K562 (cell line): ENCODE measurements at regions not wholly inside any gene's neighbourhood (a gene's known extent, or its start where the extent isn't known, plus 50 kb on each side); places are given as distances from the start of the nearest gene placed in this dataset.

Experiments used
- ARNT ChIP-seq, 2 experiments: fragments of 450-650 bp; IDR thresholded peaks; 2 replicates each; pipeline ENCODE4 v1.6.1; 2016; ENCODE audit warnings: mild to moderate bottlenecking in 1 of 2
- ATF6 ChIP-seq: sonication (generic); formaldehyde crosslinking; IDR thresholded peaks from 2 replicates; pipeline ENCODE4 v1.4.0; 2020; ENCODE audit warnings: mild to moderate bottlenecking, missing genetic modification reagents
- FOXK2 ChIP-seq, 2 experiments: fragments of 450-650 bp; IDR thresholded peaks in 1 of 2; conservative IDR thresholded peaks in 1 of 2; 2 replicates each; pipeline ENCODE4 v1.6.1; 2016; ENCODE audit warnings: low read depth in 2 of 2, mild to moderate bottlenecking in 1 of 2
- MXD1 ChIP-seq: fragments of 250-450 bp; sonication (Bioruptor Pico); IDR thresholded peaks from 2 replicates; pipeline ENCODE4 v1.8.0; 2021; ENCODE audit warnings: borderline replicate concordance, mild to moderate bottlenecking, moderate library complexity; ENCODE audit not compliant: poor library complexity, severe bottlenecking
- MYC ChIP-seq, 2 experiments: fragments of 250-450 bp in 1 of 2; sonication (Bioruptor Pico) in 1 of 2; IDR thresholded peaks; 2 replicates each; pipeline versions ENCODE4 v1.5.1 to v1.6.1; 2012 to 2021; ENCODE audit warnings: low read depth in 2 of 2, borderline replicate concordance in 1 of 2, improper control_type of control experiment in 1 of 2, low read length in 1 of 2, mild to moderate bottlenecking in 1 of 2, moderate library complexity in 1 of 2
- PHF21A ChIP-seq: fragments of 450-650 bp; IDR thresholded peaks from 2 replicates; pipeline ENCODE4 v1.6.1; 2017; ENCODE audit warnings: low read depth, borderline replicate concordance
- POLR2AphosphoS5 ChIP-seq: IDR thresholded peaks from 2 replicates; pipeline ENCODE4 v1.6.1; 2011; ENCODE audit warnings: mild to moderate bottlenecking, low read depth, low read length, moderate library complexity; ENCODE audit not compliant: control insufficient read depth, insufficient read depth
- RAD51 ChIP-seq: fragments of 450-650 bp; IDR thresholded peaks from 2 replicates; pipeline ENCODE4 v1.7.1; 2016; ENCODE audit warnings: low read depth, mild to moderate bottlenecking, borderline replicate concordance
- STAG1 ChIP-seq: sonication (generic); formaldehyde crosslinking; IDR thresholded peaks from 2 replicates; pipeline ENCODE4 v1.5.0; 2020; ENCODE audit warnings: missing genetic modification reagents, borderline replicate concordance
- YY1 ChIP-seq, 3 experiments: IDR thresholded peaks; 2 replicates each; pipeline ENCODE4 v1.6.1; 2011; ENCODE audit warnings: low read length in 2 of 3, mild to moderate bottlenecking in 2 of 3, moderate library complexity in 2 of 3, borderline replicate concordance in 1 of 3, control low read depth in 1 of 3, low read depth in 1 of 3; ENCODE audit not compliant: insufficient read depth in 3 of 3, insufficient replicate concordance in 2 of 3, control insufficient read depth in 1 of 3, insufficient read length in 1 of 3; ENCODE audit errors: extremely low read depth in 1 of 3
- TF ChIP-seq, protein P1 (sequence below), 3 experiments: IDR thresholded peaks in 2 of 3; conservative IDR thresholded peaks in 1 of 3; 2 replicates each; pipeline ENCODE4 v1.5.1; 2011 to 2012; ENCODE audit warnings: low read length in 3 of 3, mild to moderate bottlenecking in 3 of 3, control low read depth in 2 of 3, improper control_type of control experiment in 1 of 3, inconsistent platforms in 1 of 3, low read depth in 1 of 3, mixed read lengths in 1 of 3, moderate library complexity in 1 of 3; ENCODE audit not compliant: insufficient read depth in 2 of 3
- TF ChIP-seq, protein P2 (sequence below): sonication (generic); formaldehyde crosslinking; IDR thresholded peaks from 2 replicates; pipeline ENCODE4 v1.8.0; 2022; ENCODE audit warnings: missing genetic modification reagents, mild to moderate bottlenecking, borderline replicate concordance
- TF ChIP-seq, protein P3 (sequence below): fragments of 450-650 bp; IDR thresholded peaks from 2 replicates; pipeline ENCODE4 v1.6.1; 2016
- TF ChIP-seq, protein P4 (sequence below), 2 experiments: IDR thresholded peaks in 1 of 2; conservative IDR thresholded peaks in 1 of 2; 2 replicates each; pipeline ENCODE4 v1.6.1; 2016; ENCODE audit warnings: low read depth in 2 of 2, mild to moderate bottlenecking in 1 of 2, missing compliant biosample characterization in 1 of 2, missing genetic modification characterization in 1 of 2, moderate library complexity in 1 of 2

DNA sequence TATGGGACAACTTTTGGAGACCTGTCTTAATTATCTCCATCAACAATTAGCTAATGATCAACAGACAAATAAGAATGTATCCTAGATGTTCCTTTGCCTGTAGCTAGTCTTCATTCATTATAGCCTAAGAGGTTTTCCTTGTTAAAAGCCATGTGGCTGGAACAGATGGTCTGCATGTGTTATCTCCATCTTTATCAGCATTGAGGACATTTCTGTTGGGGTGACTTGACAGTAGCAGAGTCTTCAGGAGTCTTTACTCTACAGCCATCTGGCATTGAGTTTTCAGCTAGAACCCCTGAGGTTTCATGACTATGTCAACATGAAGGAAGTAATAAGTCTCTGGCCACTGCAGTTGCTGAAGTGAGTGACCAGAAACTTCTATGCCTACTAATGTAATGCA is 106.6 kb upstream of the TLE4 start:
- no peak for TF ChIP-seq MXD1
- no peak for TF ChIP-seq PHF21A
- no peak for TF ChIP-seq POLR2AphosphoS5
- TF ChIP-seq ARNT (IDR thresholded peaks at IDR 0.05), result no peak
- TF ChIP-seq ATF6 (CRISPR knock-in tag), result no peak
- TF ChIP-seq, protein P1, sequence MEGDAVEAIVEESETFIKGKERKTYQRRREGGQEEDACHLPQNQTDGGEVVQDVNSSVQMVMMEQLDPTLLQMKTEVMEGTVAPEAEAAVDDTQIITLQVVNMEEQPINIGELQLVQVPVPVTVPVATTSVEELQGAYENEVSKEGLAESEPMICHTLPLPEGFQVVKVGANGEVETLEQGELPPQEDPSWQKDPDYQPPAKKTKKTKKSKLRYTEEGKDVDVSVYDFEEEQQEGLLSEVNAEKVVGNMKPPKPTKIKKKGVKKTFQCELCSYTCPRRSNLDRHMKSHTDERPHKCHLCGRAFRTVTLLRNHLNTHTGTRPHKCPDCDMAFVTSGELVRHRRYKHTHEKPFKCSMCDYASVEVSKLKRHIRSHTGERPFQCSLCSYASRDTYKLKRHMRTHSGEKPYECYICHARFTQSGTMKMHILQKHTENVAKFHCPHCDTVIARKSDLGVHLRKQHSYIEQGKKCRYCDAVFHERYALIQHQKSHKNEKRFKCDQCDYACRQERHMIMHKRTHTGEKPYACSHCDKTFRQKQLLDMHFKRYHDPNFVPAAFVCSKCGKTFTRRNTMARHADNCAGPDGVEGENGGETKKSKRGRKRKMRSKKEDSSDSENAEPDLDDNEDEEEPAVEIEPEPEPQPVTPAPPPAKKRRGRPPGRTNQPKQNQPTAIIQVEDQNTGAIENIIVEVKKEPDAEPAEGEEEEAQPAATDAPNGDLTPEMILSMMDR (IDR thresholded peaks at IDR 0.05 in 2 of 3, conservative IDR thresholded peaks at IDR 0.05 in 1 of 3; ENCODE audit: insufficient read depth in 2 of 3, low read depth in 1 of 3, low read length in 3 of 3), result no peak
- no peak for TF ChIP-seq YY1 (IDR thresholded peaks at IDR 0.05; ENCODE audit: borderline replicate concordance in 1 of 3, control insufficient read depth in 1 of 3, extremely low read depth in 1 of 3, insufficient read depth in 3 of 3, insufficient read length in 1 of 3, insufficient replicate concordance in 2 of 3, low read depth in 1 of 3, low read length in 2 of 3)
- TF ChIP-seq STAG1 (CRISPR knock-in tag), result no peak
- TF ChIP-seq, protein P2, sequence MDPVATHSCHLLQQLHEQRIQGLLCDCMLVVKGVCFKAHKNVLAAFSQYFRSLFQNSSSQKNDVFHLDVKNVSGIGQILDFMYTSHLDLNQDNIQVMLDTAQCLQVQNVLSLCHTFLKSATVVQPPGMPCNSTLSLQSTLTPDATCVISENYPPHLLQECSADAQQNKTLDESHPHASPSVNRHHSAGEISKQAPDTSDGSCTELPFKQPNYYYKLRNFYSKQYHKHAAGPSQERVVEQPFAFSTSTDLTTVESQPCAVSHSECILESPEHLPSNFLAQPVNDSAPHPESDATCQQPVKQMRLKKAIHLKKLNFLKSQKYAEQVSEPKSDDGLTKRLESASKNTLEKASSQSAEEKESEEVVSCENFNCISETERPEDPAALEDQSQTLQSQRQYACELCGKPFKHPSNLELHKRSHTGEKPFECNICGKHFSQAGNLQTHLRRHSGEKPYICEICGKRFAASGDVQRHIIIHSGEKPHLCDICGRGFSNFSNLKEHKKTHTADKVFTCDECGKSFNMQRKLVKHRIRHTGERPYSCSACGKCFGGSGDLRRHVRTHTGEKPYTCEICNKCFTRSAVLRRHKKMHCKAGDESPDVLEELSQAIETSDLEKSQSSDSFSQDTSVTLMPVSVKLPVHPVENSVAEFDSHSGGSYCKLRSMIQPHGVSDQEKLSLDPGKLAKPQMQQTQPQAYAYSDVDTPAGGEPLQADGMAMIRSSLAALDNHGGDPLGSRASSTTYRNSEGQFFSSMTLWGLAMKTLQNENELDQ, result no peak
- TF ChIP-seq, protein P3, sequence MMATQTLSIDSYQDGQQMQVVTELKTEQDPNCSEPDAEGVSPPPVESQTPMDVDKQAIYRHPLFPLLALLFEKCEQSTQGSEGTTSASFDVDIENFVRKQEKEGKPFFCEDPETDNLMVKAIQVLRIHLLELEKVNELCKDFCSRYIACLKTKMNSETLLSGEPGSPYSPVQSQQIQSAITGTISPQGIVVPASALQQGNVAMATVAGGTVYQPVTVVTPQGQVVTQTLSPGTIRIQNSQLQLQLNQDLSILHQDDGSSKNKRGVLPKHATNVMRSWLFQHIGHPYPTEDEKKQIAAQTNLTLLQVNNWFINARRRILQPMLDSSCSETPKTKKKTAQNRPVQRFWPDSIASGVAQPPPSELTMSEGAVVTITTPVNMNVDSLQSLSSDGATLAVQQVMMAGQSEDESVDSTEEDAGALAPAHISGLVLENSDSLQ, result no peak
- no peak for TF ChIP-seq RAD51
- TF ChIP-seq, protein P4, sequence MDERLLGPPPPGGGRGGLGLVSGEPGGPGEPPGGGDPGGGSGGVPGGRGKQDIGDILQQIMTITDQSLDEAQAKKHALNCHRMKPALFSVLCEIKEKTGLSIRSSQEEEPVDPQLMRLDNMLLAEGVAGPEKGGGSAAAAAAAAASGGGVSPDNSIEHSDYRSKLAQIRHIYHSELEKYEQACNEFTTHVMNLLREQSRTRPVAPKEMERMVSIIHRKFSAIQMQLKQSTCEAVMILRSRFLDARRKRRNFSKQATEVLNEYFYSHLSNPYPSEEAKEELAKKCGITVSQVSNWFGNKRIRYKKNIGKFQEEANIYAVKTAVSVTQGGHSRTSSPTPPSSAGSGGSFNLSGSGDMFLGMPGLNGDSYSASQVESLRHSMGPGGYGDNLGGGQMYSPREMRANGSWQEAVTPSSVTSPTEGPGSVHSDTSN (CRISPR knock-in tag; IDR thresholded peaks at IDR 0.05; ENCODE audit: low read depth), result no peak
- TF ChIP-seq, protein P4 (tag; conservative IDR thresholded peaks at IDR 0.05; ENCODE audit: low read depth), result no peak
- no peak for TF ChIP-seq FOXK2 (conservative IDR thresholded peaks at IDR 0.05 in 1 of 2, IDR thresholded peaks at IDR 0.05 in 1 of 2; ENCODE audit: low read depth in 2 of 2)
- TF ChIP-seq MYC (IDR thresholded peaks at IDR 0.05; ENCODE audit: low read depth, low read length), result no peak
- TF ChIP-seq MYC (CRISPR knock-in tag; IDR thresholded peaks at IDR 0.05; ENCODE audit: borderline replicate concordance, low read depth), result no peak
